Motor neuron (in vitro differentiated cells): ENCODE measurements at regions not wholly inside any gene's neighbourhood (a gene's known extent, or its start where the extent isn't known, plus 50 kb on each side); places are given as distances from the start of the nearest gene placed in this dataset.
A peak's percentile ranks its signal among the peaks of the same experiment; 100 is the strongest.
"Not testable (repeated sequence)": the region's sequence is repeated elsewhere in the genome, so short reads cannot be mapped to it uniquely, and the experiment has no call there.

Experiments used
- ATAC-seq, 8 experiments: fragments of 200-7000 bp; cut with Tn5 transposase; replicated peaks in 6 of 8; 2 replicates each; pipeline ENCODE4 v1.8.0; 2021; ENCODE audit warnings: mild to moderate bottlenecking in 8 of 8, moderate library complexity in 8 of 8
- H3K27ac ChIP-seq, 2 donors: fragments of 250-450 bp; sonication (Bioruptor Pico); 2 replicates each; pipeline ENCODE4 v1.9.0; 2021; ENCODE audit warnings: antibody characterized with exemption in 2 of 2, mild to moderate bottlenecking in 2 of 2, moderate library complexity in 1 of 2
- H3K4me1 ChIP-seq, 2 donors: fragments of 250-450 bp; sonication (Bioruptor Pico); replicated peaks in 1 of 2; 2 replicates each; pipeline ENCODE4 v1.6.1; 2021; ENCODE audit warnings: antibody characterized with exemption in 2 of 2, mild to moderate bottlenecking in 2 of 2, moderate library complexity in 1 of 2
- H3K4me3 ChIP-seq, 5 donors: fragments of 250-450 bp; sonication (Bioruptor Pico); 2 replicates each; pipeline ENCODE4 v1.9.0; 2021; ENCODE audit warnings: antibody characterized with exemption in 5 of 5, mild to moderate bottlenecking in 5 of 5, moderate library complexity in 4 of 5
- WGBS, 10 experiments: fragments of 450-650 bp; shearing (Covaris generic); methylation state at CpG; one replicate each; pipeline ENCODE4 v1.0.0; 2022; 5-methylcytosine and 5-hydroxymethylcytosine counted together
- in situ Hi-C, 9 experiments: fragments of 400-800 bp; cut with MboI; loops; one replicate each; pipeline ENCODE4 v1.15.0; 2021; ENCODE audit warnings: low sequenced_read_pairs in 9 of 9, low pct_unique_long_range_greater_than_20kb in 2 of 9; ENCODE audit not compliant: unreplicated experiment in 9 of 9

DNA sequence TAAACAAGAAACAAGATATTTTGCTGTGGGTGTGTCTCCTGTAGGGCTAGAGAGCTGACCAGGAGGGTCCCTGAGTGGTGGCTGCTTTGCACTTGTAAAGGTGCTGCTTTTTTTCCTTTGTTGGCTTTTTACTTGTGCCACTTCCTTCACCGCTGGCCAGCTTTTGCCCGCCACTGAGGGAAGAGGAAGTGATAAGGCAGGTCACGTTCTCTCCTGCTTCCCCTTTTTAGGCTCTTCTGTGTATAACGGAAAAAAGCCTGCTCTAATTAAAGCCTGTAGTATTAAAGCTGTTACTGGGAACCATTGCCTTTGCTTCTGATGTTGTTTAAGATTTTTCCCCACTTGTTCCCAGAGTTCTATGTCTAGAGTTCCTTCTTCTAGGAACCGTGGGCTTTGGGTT lies 134.1 kb downstream of the RBMY1D start:
- in situ Hi-C loops, H3K27ac ChIP-seq, ATAC-seq, H3K4me3 ChIP-seq, H3K4me1 ChIP-seq: not testable (repeated sequence)
- no CpG with 5 or more reads among the region's 5 CpGs for WGBS, 10 experiments

DNA sequence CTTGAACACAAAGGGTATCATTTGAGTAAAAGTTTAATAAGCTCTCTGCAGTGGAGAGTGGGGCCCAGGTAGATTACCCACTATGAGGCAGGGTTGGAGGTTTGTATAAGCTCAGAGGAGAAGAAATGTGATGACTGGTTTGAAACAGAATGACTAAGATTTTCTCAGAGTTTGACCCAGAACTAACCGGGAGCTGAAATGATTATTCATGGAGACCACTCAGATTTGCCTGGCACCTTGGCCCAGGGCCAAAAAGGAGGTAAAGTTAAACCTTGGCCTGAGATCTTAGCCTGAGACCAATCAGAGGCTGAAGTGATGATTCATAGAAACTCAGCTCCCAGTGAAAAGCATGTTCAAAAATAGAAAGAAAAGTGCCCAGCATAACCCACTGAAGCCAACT lies 126.5 kb downstream of the RBMY1D start:
- WGBS, 10 experiments: no CpG with 5 or more reads among the region's 1 CpG
- H3K27ac ChIP-seq, H3K4me1 ChIP-seq, ATAC-seq, H3K4me3 ChIP-seq, in situ Hi-C loops: not testable (repeated sequence)

DNA sequence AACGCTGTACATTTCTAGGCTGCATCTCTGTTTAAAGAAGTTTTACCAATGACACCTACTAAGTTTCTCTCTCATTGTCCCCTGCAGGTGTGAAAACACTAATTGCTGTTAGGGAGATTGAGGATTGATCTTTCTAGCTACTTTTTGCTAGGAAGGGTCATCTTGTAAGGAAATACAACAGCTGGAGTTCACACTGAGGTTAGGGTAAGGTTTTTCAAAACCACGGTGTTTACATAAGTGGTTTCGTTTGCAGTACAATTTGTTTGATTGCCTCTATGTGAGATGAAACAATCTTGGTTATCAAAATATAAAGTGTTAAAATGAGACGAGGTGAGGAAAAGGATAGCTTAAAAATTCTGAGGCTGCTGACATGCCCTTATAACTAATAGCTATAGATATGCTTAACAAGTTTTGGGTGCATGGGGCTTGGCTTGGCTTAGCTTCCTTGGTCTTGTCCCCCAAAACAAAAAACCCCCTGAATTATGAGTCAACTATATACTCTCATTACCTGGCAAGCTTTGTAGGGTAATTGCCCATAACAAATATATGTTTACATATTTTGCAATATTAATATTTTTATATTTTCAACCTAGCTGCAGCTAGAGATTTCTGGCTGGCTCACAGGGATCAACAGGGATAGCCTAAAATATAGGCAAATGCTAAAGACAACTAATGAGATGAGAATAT lies 112.0 kb downstream of the RBMY1D start:
- H3K4me3 ChIP-seq, H3K4me1 ChIP-seq, in situ Hi-C loops, H3K27ac ChIP-seq, ATAC-seq: not testable (repeated sequence)
- no CpG with 5 or more reads among the region's 4 CpGs for WGBS, 10 experiments

DNA sequence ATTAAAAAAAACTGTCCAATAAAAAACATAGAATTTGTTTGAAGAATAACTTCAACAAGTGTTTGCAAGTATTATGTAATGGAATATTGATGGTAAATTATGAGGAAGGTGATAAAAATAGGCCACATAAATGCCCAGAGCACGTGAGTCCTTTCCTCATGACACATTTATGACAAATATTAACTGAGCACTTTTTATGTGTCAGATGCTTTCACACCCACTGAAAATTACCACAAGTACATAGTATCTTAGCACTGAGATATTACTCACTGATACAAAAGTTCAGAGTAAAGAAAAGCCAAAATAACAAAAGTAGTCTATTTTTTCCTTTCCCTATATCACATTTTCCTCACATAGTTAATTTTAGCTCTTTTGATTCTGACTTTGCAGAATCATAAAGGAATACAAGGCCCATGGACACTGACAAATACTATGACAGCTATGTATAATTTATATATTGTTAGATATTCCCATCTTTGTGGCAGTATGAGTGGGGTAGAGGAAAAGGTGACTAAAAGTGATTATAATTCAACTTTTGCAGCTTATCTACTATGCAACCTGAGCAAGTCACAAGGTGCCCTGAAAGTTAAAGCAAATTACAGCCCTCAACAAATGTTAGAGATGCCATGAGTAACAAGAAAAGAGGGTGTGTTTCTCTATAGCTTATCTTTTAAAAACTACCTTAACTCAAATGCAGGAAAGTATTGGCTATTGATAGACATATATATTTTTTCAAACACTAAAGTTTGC lies 80.7 kb downstream of the RBMY1D start:
- in situ Hi-C loops: no loop called here
- H3K27ac ChIP-seq: no peak overlapping the region
- WGBS, 10 experiments: 0% methylated on average over 1 of the region's 1 CpG; no CpG with 5 or more reads in 8 of the 10 experiments
- no peak for ATAC-seq
- no peaks in the 10 kb centered on the region for H3K4me1 ChIP-seq
- no peak overlapping the region for H3K4me3 ChIP-seq

DNA sequence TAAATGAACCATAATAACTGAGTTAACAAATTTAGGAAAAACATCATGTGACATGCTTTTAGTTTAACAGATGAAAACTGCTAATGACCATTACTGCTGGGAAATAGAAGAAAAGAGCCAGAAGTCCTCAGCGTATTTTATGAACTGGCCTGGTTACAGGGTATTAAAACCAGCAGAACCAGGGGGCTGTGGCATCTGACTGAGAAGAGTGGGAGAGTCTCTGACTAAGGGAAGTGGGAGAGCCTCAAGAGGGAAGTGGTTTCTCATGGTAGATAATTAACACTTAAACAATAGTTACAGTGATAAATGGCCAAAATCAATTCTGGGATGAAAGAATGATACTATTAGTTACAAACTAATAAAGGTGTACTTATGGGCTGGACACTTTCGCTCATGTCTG lies 79.8 kb downstream of the RBMY1D start:
- no CpG with 5 or more reads among the region's 2 CpGs for WGBS, 10 experiments
- in situ Hi-C loops: no loop called here
- no peak for ATAC-seq

DNA sequence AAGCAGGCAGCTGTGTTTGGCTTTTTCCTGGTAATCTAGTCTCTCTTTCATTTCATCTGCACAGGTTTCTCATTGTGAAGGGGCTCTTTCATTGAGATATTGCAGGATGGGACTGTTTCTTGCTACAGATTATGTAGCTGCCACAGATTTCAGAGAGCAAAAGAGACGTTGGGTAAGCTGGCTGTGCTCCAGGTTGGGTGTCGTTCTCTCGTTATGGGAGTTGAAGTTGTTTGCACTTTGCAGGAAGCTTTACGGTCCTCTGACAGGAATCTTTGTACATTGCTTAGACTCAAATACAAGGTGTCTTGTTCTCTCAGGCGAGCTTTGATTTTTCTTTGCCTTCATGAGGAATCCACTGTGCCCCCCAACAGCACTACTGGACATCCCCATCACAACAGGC lies 72.4 kb downstream of the RBMY1D start:
- in situ Hi-C loops: no loop called here
- ATAC-seq: no peak
- no peaks in the 10 kb centered on the region for H3K4me1 ChIP-seq
- no peak overlapping the region for H3K27ac ChIP-seq
- WGBS, 10 experiments: 0% methylated on average over 1 of the region's 5 CpGs; no CpG with 5 or more reads in 9 of the 10 experiments
- no peak overlapping the region for H3K4me3 ChIP-seq

More for the DNA sequence above, 79.8 kb downstream of the RBMY1D start:
- Histone ChIP-seq H3K27ac (no peak overlapping the region), H3K4me1 (no peaks in the 10 kb centered on the region), H3K4me3 (no peak overlapping the region)

DNA sequence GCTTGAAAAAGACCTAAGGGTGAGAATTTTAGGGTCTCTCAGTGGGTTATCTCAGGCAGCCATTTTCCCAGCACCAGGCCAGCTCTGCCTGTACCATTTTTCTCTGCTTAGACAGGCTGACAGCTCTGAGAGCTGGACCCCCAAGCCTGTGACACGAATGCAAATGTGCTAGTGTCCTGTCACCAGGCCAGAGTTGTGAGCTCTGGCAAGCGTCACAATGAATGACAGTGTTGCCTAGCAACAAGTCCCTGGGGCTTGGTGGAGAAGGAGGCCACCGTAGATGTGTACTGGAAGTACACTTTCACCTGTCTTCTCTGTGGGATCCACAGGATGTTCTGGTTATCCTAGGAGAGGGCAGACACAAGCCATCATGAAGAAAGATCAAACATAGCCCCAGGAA lies 66.7 kb downstream of the RBMY1D start:
- Histone ChIP-seq H3K4me3 (no peak overlapping the region), H3K27ac (no peak overlapping the region), H3K4me1 (no peaks in the 10 kb centered on the region)
- 13 to 20% methylated on average over 1 to 2 of the region's 3 CpGs; no CpG with 5 or more reads in 8 of the 10 experiments for WGBS, 10 experiments
- ATAC-seq: peak in 2 of 8 experiments; percentile 27 to 60
- in situ Hi-C loops: no loop called here
